BE2C (cell line): ENCODE measurements at regions not wholly inside any gene's neighbourhood (a gene's known extent, or its start where the extent isn't known, plus 50 kb on each side); places are given as distances from the start of the nearest gene placed in this dataset.
A peak's percentile ranks its signal among the peaks of the same experiment; 100 is the strongest.

ENCODE experiments used
- DNase-seq: peaks from one replicate; pipeline ENCODE4 v3.0.0-alpha.2; 2020
- H3K27me3 ChIP-seq: fragments of 250-450 bp; sonication (Bioruptor Pico); 2 replicates; pipeline ENCODE4 v1.5.1; 2020; ENCODE audit warnings: mild to moderate bottlenecking
- H3K36me3 ChIP-seq: fragments of 250-450 bp; sonication (Bioruptor Pico); 2 replicates; pipeline ENCODE4 v1.5.1; 2020; ENCODE audit warnings: mild to moderate bottlenecking
- H3K4me1 ChIP-seq: fragments of 250-450 bp; sonication (Bioruptor Pico); 2 replicates; pipeline ENCODE4 v1.5.1; 2020
- H3K4me3 ChIP-seq: 2 replicates; pipeline ENCODE4 v1.5.1; 2011; ENCODE audit warnings: low read depth, low read length
- H3K9me3 ChIP-seq: fragments of 250-450 bp; sonication (Bioruptor Pico); 2 replicates; pipeline ENCODE4 v1.5.1; 2020
- CTCF ChIP-seq: IDR thresholded peaks from 2 replicates; pipeline ENCODE4 v1.5.1; 2012; ENCODE audit warnings: mild to moderate bottlenecking, low read depth, low read length

- Histone ChIP-seq H3K4me1 (no peaks in the 10 kb centered on the region), H3K36me3 (no peaks in the 10 kb centered on the region), H3K4me3 (peak overlapping the region; percentile 73), H3K27me3 (no peaks in the 10 kb centered on the region), H3K9me3 (no peaks in the 10 kb centered on the region)
- no peak for DNase-seq
- no peak for TF ChIP-seq CTCF
Observed at GRCh38 chrX:46447384-46447783, 97.8 kb downstream of the ZNF674 start.

GRCh38 chrX:46446727-46447378 lies 98.4 kb downstream of the ZNF674 start:
- peak; percentile 91 for DNase-seq
- peak overlapping the region; percentile 73 for H3K4me3 ChIP-seq
- H3K4me1 ChIP-seq = no peaks in the 10 kb centered on the region
- no peaks in the 10 kb centered on the region for H3K36me3 ChIP-seq
- no peaks in the 10 kb centered on the region for H3K9me3 ChIP-seq
- no peaks in the 10 kb centered on the region for H3K27me3 ChIP-seq
- TF ChIP-seq CTCF = no peak

GRCh38 chrX:46444011-46444410 lies 101.2 kb downstream of the ZNF674 start:
- TF ChIP-seq CTCF = no peak
- H3K36me3 ChIP-seq = no peaks in the 10 kb centered on the region
- H3K27me3 ChIP-seq = no peaks in the 10 kb centered on the region
- no peak overlapping the region for H3K4me3 ChIP-seq
- DNase-seq = no peak
- no peaks in the 10 kb centered on the region for H3K4me1 ChIP-seq
- H3K9me3 ChIP-seq = no peaks in the 10 kb centered on the region

GRCh38 chrX:46436744-46437143 lies 108.5 kb downstream of the ZNF674 start:
- Histone ChIP-seq H3K4me3 (no peak overlapping the region), H3K4me1 (no peaks in the 10 kb centered on the region), H3K27me3 (no peaks in the 10 kb centered on the region), H3K9me3 (no peaks in the 10 kb centered on the region), H3K36me3 (no peaks in the 10 kb centered on the region)
- DNase-seq = no peak
- no peak for TF ChIP-seq CTCF

- Histone ChIP-seq H3K4me1 (no peaks in the 10 kb centered on the region), H3K36me3 (no peaks in the 10 kb centered on the region), H3K4me3 (no peak overlapping the region), H3K27me3 (no peaks in the 10 kb centered on the region), H3K9me3 (no peaks in the 10 kb centered on the region)
- DNase-seq = no peak
- no peak for TF ChIP-seq CTCF
Observed at GRCh38 chrX:46433892-46434291, 111.3 kb downstream of the ZNF674 start.

GRCh38 chrX:46408553-46409407 lies 136.4 kb downstream of the ZNF674 start:
- peak; percentile 67 for DNase-seq

More at GRCh38 chrX:46408553-46409407, 136.4 kb downstream of the ZNF674 start:
- no peaks in the 10 kb centered on the region for H3K9me3 ChIP-seq
- no peaks in the 10 kb centered on the region for H3K36me3 ChIP-seq
- H3K4me1 ChIP-seq = no peaks in the 10 kb centered on the region
- no peaks in the 10 kb centered on the region for H3K27me3 ChIP-seq
- H3K4me3 ChIP-seq = no peak overlapping the region
- TF ChIP-seq CTCF = peak; percentile 70
